ENCODE measurements at regions not wholly inside any gene's neighbourhood (a gene's known extent, or its start where the extent isn't known, plus 50 kb on each side); places are given as distances from the start of the nearest gene placed in this dataset.

- TF ChIP-seq GATA3 (IDR thresholded peaks at IDR 0.05; ENCODE audit: low read depth, low read length) (no peak), GATA2 (IDR thresholded peaks at IDR 0.05; ENCODE audit: low read depth, low read length) (no peak)
Observed at GRCh38 chr7:156401617-156402016, 239.0 kb upstream of the RNF32 start.

GRCh38 chr7:156400046-156400445, 240.5 kb upstream of the RNF32 start:
- TF ChIP-seq GATA2 (IDR thresholded peaks at IDR 0.05; ENCODE audit: low read depth, low read length) (no peak), GATA3 (IDR thresholded peaks at IDR 0.05; ENCODE audit: low read depth, low read length) (no peak)

DNA sequence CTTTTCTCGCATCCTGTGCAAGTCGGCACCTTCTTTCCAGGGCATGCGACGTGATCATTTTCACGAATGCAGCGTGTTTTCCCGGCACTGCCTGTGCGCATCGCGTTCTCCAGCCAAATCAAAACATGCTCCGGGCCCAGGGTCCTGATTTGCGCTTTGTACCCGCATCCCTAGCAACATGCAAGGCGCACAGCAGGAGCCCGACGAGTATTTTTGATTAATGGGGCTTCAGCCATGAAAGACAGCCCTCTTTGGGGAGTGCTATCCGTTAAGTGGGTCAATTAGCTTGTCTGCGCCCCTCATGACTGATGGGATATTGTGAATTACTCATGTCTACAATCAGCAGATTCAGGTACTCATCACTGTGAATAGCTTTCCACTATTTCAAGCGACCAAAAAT, 243.3 kb upstream of the RNF32 start:
- TF ChIP-seq GATA2 (IDR thresholded peaks at IDR 0.05; ENCODE audit: low read depth, low read length) (no peak), GATA3 (IDR thresholded peaks at IDR 0.05; ENCODE audit: low read depth, low read length) (no peak)

DNA sequence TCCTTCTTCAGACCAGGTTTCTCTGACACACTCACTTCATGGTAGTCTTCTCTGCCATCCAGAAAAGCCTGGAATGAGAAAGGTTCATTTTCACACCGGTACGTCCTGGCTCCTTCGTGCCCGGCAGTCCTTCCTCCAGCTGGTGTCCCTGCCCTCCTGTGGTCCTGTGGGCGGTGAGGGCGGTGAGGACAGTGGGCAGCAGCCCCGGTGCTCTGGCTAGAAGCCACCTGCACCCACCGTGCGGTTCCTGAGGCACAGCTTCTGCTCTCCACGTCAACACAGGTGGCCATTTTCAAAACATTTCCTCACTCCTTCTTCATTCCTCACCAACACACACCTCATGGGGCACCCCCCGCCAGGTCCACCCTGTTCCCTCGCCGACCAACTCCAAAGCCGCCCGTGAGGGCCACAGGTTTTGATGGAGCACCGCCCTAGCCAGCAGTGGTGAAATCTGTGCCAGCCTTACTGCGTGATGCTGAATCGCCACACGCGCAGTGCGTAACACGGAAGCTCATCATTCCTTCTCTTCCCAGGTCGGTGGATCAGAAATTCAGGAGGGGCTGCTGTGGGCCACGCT, 251.4 kb upstream of the RNF32 start:
- TF ChIP-seq GATA2 (IDR thresholded peaks at IDR 0.05; ENCODE audit: low read depth, low read length) (no peak), GATA3 (IDR thresholded peaks at IDR 0.05; ENCODE audit: low read depth, low read length) (no peak)

- TF ChIP-seq GATA3 (IDR thresholded peaks at IDR 0.05; ENCODE audit: low read depth, low read length) (no peak), GATA2 (IDR thresholded peaks at IDR 0.05; ENCODE audit: low read depth, low read length) (no peak)
Observed at GRCh38 chr7:156386097-156386496, 254.5 kb upstream of the RNF32 start.

DNA sequence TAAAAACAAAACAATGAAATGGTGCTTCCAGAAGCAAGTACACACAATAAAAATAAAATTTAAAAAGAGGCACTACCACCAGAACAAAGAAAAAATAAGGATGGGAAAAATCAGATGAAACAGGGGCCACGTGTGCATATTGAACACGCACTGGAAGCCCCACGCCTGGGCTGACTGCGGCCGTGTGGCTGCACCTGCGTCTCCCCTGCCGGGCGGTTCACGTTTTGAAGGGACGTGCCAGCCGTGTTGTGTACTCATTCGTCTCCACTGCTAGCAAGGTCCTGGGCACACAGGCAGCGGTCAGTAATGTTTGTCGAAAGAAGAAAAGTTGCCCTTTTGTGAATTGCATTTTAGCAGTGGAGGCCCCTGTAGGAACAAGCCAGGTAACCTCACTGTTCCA, 255.9 kb upstream of the RNF32 start:
- TF ChIP-seq GATA2 (IDR thresholded peaks at IDR 0.05; ENCODE audit: low read depth, low read length) (no peak), GATA3 (IDR thresholded peaks at IDR 0.05; ENCODE audit: low read depth, low read length) (no peak)

- TF ChIP-seq GATA3 (IDR thresholded peaks at IDR 0.05; ENCODE audit: low read depth, low read length) (no peak), GATA2 (IDR thresholded peaks at IDR 0.05; ENCODE audit: low read depth, low read length) (no peak)
Observed at GRCh38 chr7:156383526-156383925, 257.0 kb upstream of the RNF32 start.

- TF ChIP-seq GATA3 (IDR thresholded peaks at IDR 0.05; ENCODE audit: low read depth, low read length): no peak
- TF ChIP-seq GATA2 (IDR thresholded peaks at IDR 0.05; ENCODE audit: low read depth, low read length): no peak
Observed at GRCh38 chr7:156380261-156380660, 260.3 kb upstream of the RNF32 start.

- no peak for TF ChIP-seq GATA3 (IDR thresholded peaks at IDR 0.05; ENCODE audit: low read depth, low read length)
- TF ChIP-seq GATA2 (IDR thresholded peaks at IDR 0.05; ENCODE audit: low read depth, low read length): no peak
Observed at GRCh38 chr7:156379324-156380070, 261.1 kb upstream of the RNF32 start.

- TF ChIP-seq GATA3 (IDR thresholded peaks at IDR 0.05; ENCODE audit: low read depth, low read length): no peak
- TF ChIP-seq GATA2 (IDR thresholded peaks at IDR 0.05; ENCODE audit: low read depth, low read length): no peak
Observed at GRCh38 chr7:156378806-156379205, 261.8 kb upstream of the RNF32 start.

DNA sequence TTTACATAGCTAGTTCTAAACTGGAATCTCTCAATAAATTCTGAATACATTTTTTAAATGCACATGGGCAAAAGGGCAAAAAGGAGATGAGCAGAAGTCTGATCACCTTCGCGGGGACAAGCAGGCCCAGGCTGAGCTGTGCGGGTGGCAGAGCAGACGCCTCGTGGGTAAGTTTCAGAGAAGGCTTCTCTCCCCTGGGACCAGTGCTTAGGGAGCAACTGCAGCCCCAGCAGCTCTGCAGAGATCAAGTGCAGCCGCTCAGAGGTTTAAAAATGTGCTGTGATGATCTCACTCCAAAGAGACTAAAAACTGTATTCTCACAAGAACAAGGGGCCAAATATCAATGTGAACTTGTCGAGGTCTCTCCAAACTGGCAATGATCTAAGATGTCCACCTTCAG, 264.3 kb upstream of the RNF32 start:
- TF ChIP-seq GATA2 (IDR thresholded peaks at IDR 0.05; ENCODE audit: low read depth, low read length): no peak
- no peak for TF ChIP-seq GATA3 (IDR thresholded peaks at IDR 0.05; ENCODE audit: low read depth, low read length)

GRCh38 chr7:156374335-156374734, 266.2 kb upstream of the RNF32 start:
- TF ChIP-seq GATA2 (IDR thresholded peaks at IDR 0.05; ENCODE audit: low read depth, low read length): no peak
- no peak for TF ChIP-seq GATA3 (IDR thresholded peaks at IDR 0.05; ENCODE audit: low read depth, low read length)

DNA sequence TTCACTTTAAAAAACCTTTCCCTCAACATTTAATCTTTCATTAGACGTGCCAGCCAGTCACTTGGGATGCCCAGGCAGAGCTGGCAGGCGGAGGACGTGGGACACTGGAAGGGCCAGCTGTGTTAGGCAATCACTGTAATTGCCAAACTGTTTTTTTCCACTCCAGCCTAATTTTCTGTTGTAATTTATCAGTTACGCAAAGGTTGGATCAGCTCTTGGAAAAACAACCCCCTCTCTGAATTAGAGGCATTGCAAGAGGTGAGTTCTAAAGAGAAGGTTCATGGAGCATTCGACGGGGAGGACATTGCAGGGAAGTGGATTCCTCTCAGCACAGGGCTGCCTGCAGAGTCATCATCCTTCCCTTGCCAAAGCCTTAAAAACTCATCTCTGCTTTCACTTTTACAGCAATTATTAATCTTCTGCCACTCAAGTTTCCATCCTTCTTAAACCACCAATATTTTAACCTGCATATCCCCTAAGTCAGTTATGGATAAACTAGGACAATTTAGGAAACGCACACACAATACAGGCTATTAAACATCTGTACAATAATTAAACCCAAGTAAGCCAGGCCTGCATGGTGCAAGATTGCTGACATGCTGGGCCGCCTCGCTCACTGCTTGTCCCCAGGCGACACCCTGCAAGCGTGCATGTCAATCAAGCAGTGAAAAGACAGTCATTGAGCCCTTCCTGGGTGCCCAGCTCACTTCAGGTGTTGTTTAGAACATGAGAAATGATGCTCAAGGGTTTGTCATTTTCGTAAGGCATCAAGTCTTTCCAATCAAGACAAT, 272.3 kb upstream of the RNF32 start:
- TF ChIP-seq GATA3 (IDR thresholded peaks at IDR 0.05; ENCODE audit: low read depth, low read length) (no peak), GATA2 (IDR thresholded peaks at IDR 0.05; ENCODE audit: low read depth, low read length) (no peak)

DNA sequence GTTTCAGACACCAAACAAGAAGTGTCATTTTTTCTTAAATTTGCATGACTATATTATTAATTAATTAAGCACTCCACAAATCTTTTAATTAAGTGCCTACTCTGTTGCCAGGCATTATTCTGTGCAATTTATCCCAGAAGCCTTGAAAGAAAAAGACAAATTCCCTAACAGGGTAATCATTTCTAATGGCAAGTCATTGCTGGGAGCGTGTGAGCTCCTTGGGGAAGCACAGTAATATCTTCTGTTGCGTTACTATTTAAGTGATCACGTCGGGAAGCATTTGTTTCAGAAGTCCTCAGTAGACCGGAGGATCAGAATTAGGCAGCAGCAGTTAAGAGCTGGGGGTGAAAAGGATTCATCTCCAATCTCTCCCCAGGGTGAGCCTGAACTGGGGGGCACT, 276.8 kb upstream of the RNF32 start:
- no peak for TF ChIP-seq GATA3 (IDR thresholded peaks at IDR 0.05; ENCODE audit: low read depth, low read length)
- TF ChIP-seq GATA2 (IDR thresholded peaks at IDR 0.05; ENCODE audit: low read depth, low read length): no peak

DNA sequence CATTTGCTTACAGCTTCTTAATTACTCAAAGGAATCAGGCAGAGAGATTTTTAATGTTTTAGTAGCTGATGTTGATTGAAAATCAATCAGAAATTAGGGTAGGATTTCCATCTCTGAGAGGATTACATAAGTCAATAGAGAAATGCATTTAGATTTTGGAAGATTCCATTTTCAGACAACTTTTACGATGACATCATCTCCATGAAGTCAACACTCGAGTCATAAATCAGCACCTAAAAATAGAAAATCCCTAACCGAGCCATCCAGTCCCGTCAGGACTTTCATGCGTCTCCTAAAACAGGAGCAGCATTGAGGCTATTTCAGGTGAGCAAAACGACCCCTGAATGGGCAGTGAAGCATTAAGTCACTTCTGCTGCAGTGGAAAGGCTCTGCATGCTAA, 279.7 kb upstream of the RNF32 start:
- TF ChIP-seq GATA3 (IDR thresholded peaks at IDR 0.05; ENCODE audit: low read depth, low read length) (no peak), GATA2 (IDR thresholded peaks at IDR 0.05; ENCODE audit: low read depth, low read length) (no peak)

All from SH-SY5Y (cell line).